Hepatocyte (in vitro differentiated cells): ENCODE measurements at regions not wholly inside any gene's neighbourhood (a gene's known extent, or its start where the extent isn't known, plus 50 kb on each side); places are given as distances from the start of the nearest gene placed in this dataset.

Experiments
- DNase-seq: peaks from one replicate; pipeline ENCODE4 v3.0.0-alpha.2; 2016; ENCODE audit warnings: low spot score
- H2AFZ ChIP-seq: fragments of 200-600 bp; sonication (generic); 2 replicates; pipeline ENCODE4 v1.6.0; 2016; ENCODE audit warnings: antibody characterized with exemption, mild to moderate bottlenecking
- H3K27ac ChIP-seq: fragments of 200-600 bp; sonication (generic); 2 replicates; pipeline ENCODE4 v1.5.1; 2016; ENCODE audit warnings: mild to moderate bottlenecking
- H3K27me3 ChIP-seq: fragments of 200-600 bp; sonication (generic); 2 replicates; pipeline ENCODE4 v1.6.1; 2016
- H3K36me3 ChIP-seq: fragments of 200-600 bp; sonication (generic); replicated peaks from 2 replicates; pipeline ENCODE4 v1.5.1; 2016; ENCODE audit warnings: low read depth; ENCODE audit not compliant: insufficient read depth
- H3K4me1 ChIP-seq: fragments of 200-600 bp; sonication (generic); 2 replicates; pipeline ENCODE4 v1.5.1; 2016; ENCODE audit warnings: mild to moderate bottlenecking, moderate library complexity; ENCODE audit not compliant: insufficient read depth
- H3K4me2 ChIP-seq: fragments of 200-600 bp; sonication (generic); 2 replicates; pipeline ENCODE4 v1.6.0; 2016
- H3K4me3 ChIP-seq: fragments of 200-600 bp; sonication (generic); 2 replicates; pipeline ENCODE4 v1.5.1; 2016; ENCODE audit warnings: mild to moderate bottlenecking
- H3K79me2 ChIP-seq: fragments of 200-600 bp; sonication (generic); 2 replicates; pipeline ENCODE4 v1.6.0; 2017; ENCODE audit warnings: mild to moderate bottlenecking
- H3K9me2 ChIP-seq: fragments of 200-600 bp; sonication (generic); replicated peaks from 2 replicates; pipeline ENCODE4 v1.6.0; 2017; ENCODE audit warnings: mild to moderate bottlenecking; ENCODE audit not compliant: insufficient read depth
- H3K9me3 ChIP-seq: fragments of 200-600 bp; sonication (generic); 2 replicates; pipeline ENCODE4 v1.5.1; 2016; ENCODE audit warnings: low read depth, mild to moderate bottlenecking
- H4K20me1 ChIP-seq: fragments of 200-600 bp; sonication (generic); 2 replicates; pipeline ENCODE4 v1.6.0; 2016; ENCODE audit warnings: mild to moderate bottlenecking; ENCODE audit not compliant: insufficient read depth, poor library complexity, severe bottlenecking
- EZH2 ChIP-seq: fragments of 200-600 bp; sonication (generic); IDR thresholded peaks from 2 replicates; pipeline ENCODE4 v1.6.1; 2016; ENCODE audit warnings: antibody characterized with exemption, mild to moderate bottlenecking, borderline replicate concordance
- EZH2phosphoT487 ChIP-seq: fragments of 200-600 bp; sonication (generic); IDR thresholded peaks from one replicate; pipeline ENCODE4 v1.6.1; 2018; ENCODE audit warnings: antibody characterized with exemption, mild to moderate bottlenecking, low read depth, moderate library complexity; ENCODE audit not compliant: unreplicated experiment, severe bottlenecking
- WGBS: methylation state at CpG from one replicate; pipeline ENCODE4 v1.1.6; 2016; ENCODE audit warnings: low lambda C conversion rate; ENCODE audit errors: missing lambda C conversion rate; 5-methylcytosine and 5-hydroxymethylcytosine counted together
- TF ChIP-seq, protein P1 (sequence below): fragments of 200-600 bp; sonication (generic); IDR thresholded peaks from 2 replicates; pipeline ENCODE4 v1.5.1; 2016; ENCODE audit warnings: antibody characterized with exemption, mild to moderate bottlenecking; ENCODE audit not compliant: poor library complexity

DNA sequence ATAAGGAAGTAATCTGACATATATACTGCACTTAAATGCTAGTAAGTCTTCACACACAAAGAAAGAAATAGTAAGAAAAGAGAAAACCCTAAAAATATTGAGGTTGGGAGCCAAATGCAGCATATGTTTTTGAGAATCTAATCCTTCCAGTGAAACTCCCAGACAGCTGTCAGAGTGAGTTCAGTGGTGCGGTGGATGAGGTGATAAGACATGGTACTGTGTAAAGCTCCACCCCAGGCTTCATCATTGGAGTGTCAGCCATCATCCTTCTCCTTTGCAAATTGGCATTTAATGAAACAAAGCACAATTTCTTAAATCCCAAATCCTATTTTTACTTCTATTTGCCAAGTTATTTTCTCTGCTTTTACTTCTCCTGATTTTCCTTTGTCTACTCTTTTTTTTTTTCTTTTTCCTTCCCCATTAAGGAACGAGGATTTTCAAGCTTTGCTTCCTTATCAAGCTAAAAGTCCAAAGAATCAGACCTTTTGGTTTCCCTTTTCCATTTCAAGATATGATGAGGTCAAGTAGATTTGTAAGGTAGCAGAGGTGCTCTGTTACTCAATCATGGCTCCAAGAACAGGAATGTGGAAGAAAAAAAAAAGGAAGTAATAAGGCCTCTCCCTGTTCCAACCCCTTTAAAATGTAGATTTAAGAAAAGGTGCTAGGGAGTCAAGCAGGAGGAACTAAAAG, 343.3 kb downstream of the SETD4 start:
- DNase-seq: no peak
- TF ChIP-seq EZH2phosphoT487: no peak
- TF ChIP-seq EZH2: no peak
- TF ChIP-seq, protein P1, sequence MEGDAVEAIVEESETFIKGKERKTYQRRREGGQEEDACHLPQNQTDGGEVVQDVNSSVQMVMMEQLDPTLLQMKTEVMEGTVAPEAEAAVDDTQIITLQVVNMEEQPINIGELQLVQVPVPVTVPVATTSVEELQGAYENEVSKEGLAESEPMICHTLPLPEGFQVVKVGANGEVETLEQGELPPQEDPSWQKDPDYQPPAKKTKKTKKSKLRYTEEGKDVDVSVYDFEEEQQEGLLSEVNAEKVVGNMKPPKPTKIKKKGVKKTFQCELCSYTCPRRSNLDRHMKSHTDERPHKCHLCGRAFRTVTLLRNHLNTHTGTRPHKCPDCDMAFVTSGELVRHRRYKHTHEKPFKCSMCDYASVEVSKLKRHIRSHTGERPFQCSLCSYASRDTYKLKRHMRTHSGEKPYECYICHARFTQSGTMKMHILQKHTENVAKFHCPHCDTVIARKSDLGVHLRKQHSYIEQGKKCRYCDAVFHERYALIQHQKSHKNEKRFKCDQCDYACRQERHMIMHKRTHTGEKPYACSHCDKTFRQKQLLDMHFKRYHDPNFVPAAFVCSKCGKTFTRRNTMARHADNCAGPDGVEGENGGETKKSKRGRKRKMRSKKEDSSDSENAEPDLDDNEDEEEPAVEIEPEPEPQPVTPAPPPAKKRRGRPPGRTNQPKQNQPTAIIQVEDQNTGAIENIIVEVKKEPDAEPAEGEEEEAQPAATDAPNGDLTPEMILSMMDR: no peak

DNA sequence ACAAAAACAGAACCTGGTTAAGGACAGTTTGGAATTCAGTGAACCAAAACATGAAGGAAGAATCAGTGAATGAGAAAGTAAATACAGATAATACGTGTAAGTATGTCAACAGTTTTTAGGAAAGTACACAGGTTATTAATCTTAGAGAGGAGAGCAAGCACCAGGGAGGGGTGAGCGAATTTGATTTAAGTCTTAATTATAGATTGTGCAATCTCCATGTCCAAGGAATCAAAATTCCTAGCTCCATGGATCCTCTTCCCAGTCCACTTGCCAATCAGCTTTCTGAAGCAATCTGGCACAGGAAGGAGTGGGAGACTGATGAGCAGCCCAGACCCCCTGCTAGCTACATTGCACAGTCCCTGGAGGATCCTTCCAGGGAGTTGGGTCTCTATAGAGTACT, 346.4 kb downstream of the SETD4 start:
- Histone ChIP-seq H3K27me3 (no peaks in the 10 kb centered on the region), H3K4me3 (no peak overlapping the region), H3K27ac (no peak overlapping the region), H3K4me2 (no peak overlapping the region), H4K20me1 (no peaks in the 10 kb centered on the region), H2AFZ (no peak overlapping the region), H3K9me3 (no peaks in the 10 kb centered on the region), H3K79me2 (no peaks in the 10 kb centered on the region), H3K9me2 (no peaks in the 10 kb centered on the region), H3K4me1 (peaks cover 6% of the 10 kb centered on the region), H3K36me3 (no peaks in the 10 kb centered on the region)
- TF ChIP-seq EZH2phosphoT487 (no peak), EZH2 (no peak)
- TF ChIP-seq, protein P1: no peak
- no peak for DNase-seq
- 83% methylated on average over 2 of the region's 2 CpGs for WGBS

More for the DNA sequence above, 343.3 kb downstream of the SETD4 start:
- Histone ChIP-seq H3K9me3 (no peaks in the 10 kb centered on the region), H3K9me2 (no peaks in the 10 kb centered on the region), H3K4me1 (no peaks in the 10 kb centered on the region), H3K4me3 (no peak overlapping the region), H3K27me3 (no peaks in the 10 kb centered on the region), H3K36me3 (no peaks in the 10 kb centered on the region), H4K20me1 (no peaks in the 10 kb centered on the region), H3K4me2 (no peak overlapping the region), H3K79me2 (no peaks in the 10 kb centered on the region), H2AFZ (no peak overlapping the region), H3K27ac (no peak overlapping the region)
- WGBS: 59% methylated on average over 2 of the region's 2 CpGs

DNA sequence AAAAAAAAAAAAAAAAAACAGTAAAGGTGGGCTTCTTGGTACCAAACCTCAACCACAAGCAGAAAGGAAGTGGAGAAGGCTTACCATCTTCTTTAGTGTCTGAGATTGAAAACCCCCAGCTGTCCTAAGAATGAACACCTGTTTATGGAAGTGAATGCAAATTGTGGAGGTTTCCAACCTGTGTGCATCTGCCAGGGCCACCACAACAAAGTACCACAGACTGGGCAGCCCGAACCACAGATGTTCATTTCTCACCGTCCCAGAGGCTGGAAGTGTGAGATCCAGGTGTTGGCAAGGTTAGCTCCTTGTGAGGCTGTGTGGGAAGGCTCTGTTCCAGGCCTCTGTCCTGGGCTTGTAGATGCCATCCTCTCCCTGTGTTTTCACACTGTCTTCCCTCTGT, 348.7 kb downstream of the SETD4 start:
- no peak for TF ChIP-seq EZH2
- TF ChIP-seq, protein P1: no peak
- no peak for TF ChIP-seq EZH2phosphoT487
- Histone ChIP-seq H3K4me2 (no peak overlapping the region), H3K9me3 (no peaks in the 10 kb centered on the region), H3K79me2 (no peaks in the 10 kb centered on the region), H2AFZ (no peak overlapping the region), H3K36me3 (no peaks in the 10 kb centered on the region), H3K4me3 (no peak overlapping the region), H3K27me3 (peaks cover 5% of the 10 kb centered on the region), H3K9me2 (no peaks in the 10 kb centered on the region), H3K4me1 (peaks cover 6% of the 10 kb centered on the region), H4K20me1 (no peaks in the 10 kb centered on the region), H3K27ac (no peak overlapping the region)
- WGBS: 96% methylated on average over 2 of the region's 2 CpGs
- DNase-seq: no peak
